Endothelial cell of umbilical vein (primary cell): ENCODE measurements at regions not wholly inside any gene's neighbourhood (a gene's known extent, or its start where the extent isn't known, plus 50 kb on each side); places are given as distances from the start of the nearest gene placed in this dataset.

ENCODE experiments used
- BruUV-seq: library from RNA; stranded (reverse); fragments of 400-500 nt; replicated peaks from 2 replicates; lab custom pipeline; 2021; lab: Mats Ljungman, UMichigan
- CTCF ChIA-PET: fragments of 300-600, 350-600 bp; sonication (Branson Sonifier 250); formaldehyde crosslinking; loops from one replicate; lab custom pipeline; 2021; ENCODE audit warnings: antibody characterized with exemption, inconsistent platforms; lab: Charles Lee
- POLR2A ChIA-PET: fragments of 300-600, 350-600 bp; sonication (Branson Sonifier 250); formaldehyde crosslinking; loops from one replicate; lab custom pipeline; 2021; ENCODE audit warnings: antibody characterized with exemption, inconsistent platforms; lab: Charles Lee
- DNase-seq: peaks from one replicate; pipeline ENCODE4 v3.0.0-alpha.2; 2011; ENCODE audit warnings: low read depth, low spot score
- FAIRE-seq: peaks from 2 replicates; lab custom pipeline; 2011; peaks lifted over from hg19 to GRCh38; lab: Jason Lieb, UNC
- H2AFZ ChIP-seq: 2 replicates; pipeline ENCODE4 v1.6.0; 2012; ENCODE audit warnings: low read depth, low read length, control low read depth, inconsistent platforms
- H3K27ac ChIP-seq: 2 replicates; pipeline ENCODE4 v1.5.1; 2011; ENCODE audit warnings: low read depth, mild to moderate bottlenecking, control low read depth, low read length, moderate library complexity; ENCODE audit not compliant: insufficient read depth
- H3K27me3 ChIP-seq, 2 experiments: 2 replicates each; pipeline versions ENCODE4 v1.6.0 to v1.6.1; 2011; ENCODE audit warnings: low read length in 2 of 2, mixed read lengths in 1 of 2; ENCODE audit not compliant: control insufficient read depth in 2 of 2, insufficient read depth in 2 of 2
- H3K36me3 ChIP-seq, 2 experiments: 2 replicates in 1 of 2; 3 replicates in 1 of 2; pipeline ENCODE4 v1.5.1; 2011; ENCODE audit warnings: low read length in 2 of 2, mild to moderate bottlenecking in 1 of 2, moderate library complexity in 1 of 2; ENCODE audit not compliant: control insufficient read depth in 2 of 2, insufficient read depth in 2 of 2; ENCODE audit errors: extremely low read depth in 1 of 2
- H3K4me1 ChIP-seq: 3 replicates; pipeline ENCODE4 v1.5.1; 2011; ENCODE audit warnings: mild to moderate bottlenecking, low read length; ENCODE audit not compliant: control insufficient read depth, insufficient read depth; ENCODE audit errors: extremely low read depth
- H3K4me2 ChIP-seq: 2 replicates; pipeline ENCODE4 v1.6.1; 2011; ENCODE audit warnings: low read length, control low read depth, mixed read lengths; ENCODE audit not compliant: insufficient read depth
- H3K4me3 ChIP-seq, 3 experiments: fragments of 200-600 bp in 1 of 3; sonication (generic), shearing (Covaris generic) in 1 of 3; replicated peaks in 1 of 3; 2 replicates each; pipeline ENCODE4 v1.5.1; 2011 to 2016; ENCODE audit warnings: control low read depth in 3 of 3, low read length in 3 of 3, mild to moderate bottlenecking in 2 of 3, inconsistent platforms in 1 of 3, low read depth in 1 of 3, moderate library complexity in 1 of 3; ENCODE audit not compliant: insufficient read depth in 1 of 3
- H3K79me2 ChIP-seq: 2 replicates; pipeline ENCODE4 v1.6.0; 2012; ENCODE audit warnings: low read length, inconsistent platforms; ENCODE audit not compliant: control insufficient read depth, insufficient read depth
- H3K9ac ChIP-seq: replicated peaks from 2 replicates; pipeline ENCODE3; 2011; ENCODE audit warnings: low read length, control low read depth; ENCODE audit not compliant: insufficient read depth; ENCODE audit errors: extremely low read depth
- H3K9me1 ChIP-seq: replicated peaks from 3 replicates; pipeline ENCODE4 v1.6.0; 2011; ENCODE audit warnings: mild to moderate bottlenecking, low read length; ENCODE audit not compliant: control insufficient read depth, insufficient read depth; ENCODE audit errors: extremely low read depth
- H3K9me3 ChIP-seq: replicated peaks from 2 replicates; pipeline ENCODE4 v1.5.1; 2012; ENCODE audit warnings: low read length, inconsistent platforms; ENCODE audit not compliant: control insufficient read depth, insufficient read depth
- H4K20me1 ChIP-seq: replicated peaks from 2 replicates; pipeline ENCODE3; 2011; ENCODE audit warnings: mild to moderate bottlenecking, low read length; ENCODE audit not compliant: control insufficient read depth, insufficient read depth; ENCODE audit errors: extremely low read depth
- EZH2 ChIP-seq: IDR thresholded peaks from 2 replicates; pipeline ENCODE4 v1.6.1; 2012; ENCODE audit warnings: borderline replicate concordance, low read depth, mild to moderate bottlenecking, moderate library complexity, low read length, inconsistent platforms; ENCODE audit not compliant: severe bottlenecking
- GATA2 ChIP-seq: IDR thresholded peaks from 2 replicates; pipeline ENCODE4 v1.7.0; 2011; ENCODE audit warnings: low read depth, mild to moderate bottlenecking, moderate library complexity, mixed read lengths, low read length; ENCODE audit not compliant: insufficient read length, insufficient read depth
- MYC ChIP-seq: IDR thresholded peaks from one replicate; pipeline ENCODE4 v1.6.1; 2011; ENCODE audit warnings: mild to moderate bottlenecking, low read depth, low read length
- dilution Hi-C: fragments of 300-500 bp; cut with MboI; formaldehyde crosslinking; loops from one replicate; pipeline ENCODE4 v1.15.0; 2019; ENCODE audit warnings: low sequenced_read_pairs; ENCODE audit not compliant: extremely low pct_ligation_motif_present
- intact Hi-C: fragments of 100-400 bp; cut with micrococcal nuclease; formaldehyde crosslinking; loops from one replicate; pipeline ENCODE4 v1.10.0; 2022
- TF ChIP-seq, protein P1 (sequence below): IDR thresholded peaks from 2 replicates; pipeline ENCODE4 v1.6.1; 2011; ENCODE audit not compliant: insufficient read depth, insufficient read length
- TF ChIP-seq, protein P2 (sequence below), 2 donors: IDR thresholded peaks; 1 replicate in 1 of 2; 2 replicates in 1 of 2; pipeline ENCODE4 v1.5.1; 2011; ENCODE audit warnings: low read length in 2 of 2, mild to moderate bottlenecking in 2 of 2, moderate library complexity in 2 of 2, control low read depth in 1 of 2, inconsistent platforms in 1 of 2, low read depth in 1 of 2; ENCODE audit not compliant: insufficient read depth in 1 of 2; ENCODE audit errors: extremely low read depth in 1 of 2

DNA sequence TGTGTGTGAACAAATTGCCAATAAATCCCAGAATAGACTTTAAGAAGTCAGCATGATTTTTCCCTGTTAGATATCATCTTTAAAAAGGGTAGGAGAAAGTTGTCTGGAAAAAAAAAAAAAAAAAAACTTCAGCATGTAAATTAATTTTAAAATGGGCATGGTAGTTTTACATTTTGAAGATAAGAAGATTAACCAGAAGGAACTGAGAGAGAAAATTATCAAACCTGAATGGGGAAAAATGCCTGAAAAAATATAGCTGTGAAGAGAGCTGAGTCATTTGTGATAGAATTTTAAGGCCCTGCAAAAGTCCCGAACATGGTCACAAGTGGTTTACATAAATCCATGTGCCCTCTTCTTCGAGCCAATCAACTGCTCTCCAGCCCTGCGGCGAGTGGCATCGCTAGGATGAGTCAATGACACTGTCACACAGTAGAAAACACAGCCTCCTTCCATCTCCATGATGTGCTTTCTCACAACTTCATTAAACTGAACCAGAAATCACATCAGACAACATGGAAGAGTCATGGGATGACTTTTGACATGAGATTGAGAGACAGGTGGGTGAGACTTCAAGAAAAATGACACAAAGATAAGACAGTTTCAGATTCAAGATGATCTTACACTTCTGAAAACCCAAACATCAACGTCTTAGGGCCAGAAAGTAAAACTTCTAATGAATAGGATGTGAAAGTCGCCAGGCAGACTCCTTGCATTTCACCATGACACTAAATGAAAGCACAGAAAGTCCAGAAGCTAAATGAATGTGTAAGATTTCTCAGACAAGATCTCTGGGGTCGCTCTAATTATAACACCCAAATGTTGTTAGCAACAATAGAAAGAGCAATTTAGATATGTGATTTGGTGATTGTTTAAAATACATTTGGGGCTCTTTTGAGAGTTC is 273.0 kb upstream of the ID2 start:
- Histone ChIP-seq H2AFZ (no peak overlapping the region), H3K79me2 (no peaks in the 10 kb centered on the region), H3K9me1 (no peaks in the 10 kb centered on the region), H3K4me1 (no peaks in the 10 kb centered on the region), H3K9me3 (peaks cover 3% of the 10 kb centered on the region), H4K20me1 (no peaks in the 10 kb centered on the region), H3K27me3 (no peaks in the 10 kb centered on the region), H3K4me2 (no peak overlapping the region), H3K4me3 (no peak overlapping the region), H3K9ac (no peak overlapping the region), H3K36me3 (no peaks in the 10 kb centered on the region), H3K27ac (no peak overlapping the region)
- dilution Hi-C loops: no loop called here
- no TSS peak for BruUV-seq
- POLR2A ChIA-PET: no interaction called here
- intact Hi-C loops: no loop called here
- TF ChIP-seq, protein P1, sequence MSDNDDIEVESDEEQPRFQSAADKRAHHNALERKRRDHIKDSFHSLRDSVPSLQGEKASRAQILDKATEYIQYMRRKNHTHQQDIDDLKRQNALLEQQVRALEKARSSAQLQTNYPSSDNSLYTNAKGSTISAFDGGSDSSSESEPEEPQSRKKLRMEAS: no peak
- TF ChIP-seq GATA2: no peak
- CTCF ChIA-PET: no interaction called here
- FAIRE-seq (no peak), DNase-seq (no peak)

DNA sequence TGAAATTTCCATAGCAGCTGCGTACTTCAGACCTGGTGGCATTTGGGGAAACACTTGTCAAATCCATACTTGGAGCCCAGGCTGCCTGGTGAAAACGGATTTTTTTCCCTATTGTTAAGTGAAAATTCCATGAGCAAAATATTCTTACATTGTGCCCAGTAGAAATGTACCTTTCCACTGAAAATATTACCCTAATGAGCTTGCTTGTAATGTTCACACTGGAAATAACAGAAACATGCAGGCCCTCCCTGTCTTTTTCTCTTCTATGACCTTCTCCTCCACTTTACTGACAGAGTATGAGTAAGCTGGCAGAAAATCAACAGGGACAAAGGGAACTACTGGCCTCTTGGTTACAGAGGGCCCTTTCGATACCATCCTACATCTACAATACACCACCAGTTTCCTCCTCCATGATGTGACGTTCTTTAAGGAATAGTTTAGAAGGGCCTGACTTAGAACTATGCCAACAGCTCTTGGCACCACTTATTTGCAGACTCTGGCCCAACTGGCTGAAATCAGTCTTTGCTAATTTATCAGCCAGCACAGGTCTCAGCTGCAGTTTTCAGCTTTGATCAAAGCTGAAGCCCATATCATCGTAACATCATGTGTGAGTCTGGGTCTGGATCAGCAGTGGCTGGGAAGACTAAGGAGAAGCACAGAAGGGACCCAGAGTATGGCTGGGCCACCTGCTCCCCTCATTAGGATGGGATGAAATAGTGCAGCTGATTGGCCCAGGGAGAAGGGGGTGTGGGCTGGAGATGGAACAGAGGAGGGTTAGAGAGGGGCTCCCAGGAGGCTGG is 272.2 kb upstream of the ID2 start:
- Histone ChIP-seq H3K4me1 (no peaks in the 10 kb centered on the region), H3K79me2 (no peaks in the 10 kb centered on the region), H2AFZ (no peak overlapping the region), H3K27me3 (no peaks in the 10 kb centered on the region), H3K36me3 (no peaks in the 10 kb centered on the region), H3K9ac (no peak overlapping the region), H3K9me1 (no peaks in the 10 kb centered on the region), H3K27ac (no peak overlapping the region), H3K9me3 (peaks cover 1% of the 10 kb centered on the region), H3K4me2 (no peak overlapping the region), H3K4me3 (no peak overlapping the region), H4K20me1 (no peaks in the 10 kb centered on the region)
- FAIRE-seq (no peak), DNase-seq (no peak)
- no TSS peak for BruUV-seq
- POLR2A ChIA-PET: no interaction called here
- TF ChIP-seq EZH2: no peak
- TF ChIP-seq, protein P2, sequence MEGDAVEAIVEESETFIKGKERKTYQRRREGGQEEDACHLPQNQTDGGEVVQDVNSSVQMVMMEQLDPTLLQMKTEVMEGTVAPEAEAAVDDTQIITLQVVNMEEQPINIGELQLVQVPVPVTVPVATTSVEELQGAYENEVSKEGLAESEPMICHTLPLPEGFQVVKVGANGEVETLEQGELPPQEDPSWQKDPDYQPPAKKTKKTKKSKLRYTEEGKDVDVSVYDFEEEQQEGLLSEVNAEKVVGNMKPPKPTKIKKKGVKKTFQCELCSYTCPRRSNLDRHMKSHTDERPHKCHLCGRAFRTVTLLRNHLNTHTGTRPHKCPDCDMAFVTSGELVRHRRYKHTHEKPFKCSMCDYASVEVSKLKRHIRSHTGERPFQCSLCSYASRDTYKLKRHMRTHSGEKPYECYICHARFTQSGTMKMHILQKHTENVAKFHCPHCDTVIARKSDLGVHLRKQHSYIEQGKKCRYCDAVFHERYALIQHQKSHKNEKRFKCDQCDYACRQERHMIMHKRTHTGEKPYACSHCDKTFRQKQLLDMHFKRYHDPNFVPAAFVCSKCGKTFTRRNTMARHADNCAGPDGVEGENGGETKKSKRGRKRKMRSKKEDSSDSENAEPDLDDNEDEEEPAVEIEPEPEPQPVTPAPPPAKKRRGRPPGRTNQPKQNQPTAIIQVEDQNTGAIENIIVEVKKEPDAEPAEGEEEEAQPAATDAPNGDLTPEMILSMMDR (IDR thresholded peaks at IDR 0.05; ENCODE audit: extremely low read depth in 1 of 2, insufficient read depth in 1 of 2, low read depth in 1 of 2, low read length in 2 of 2): no peak
- TF ChIP-seq, protein P1: no peak
- no peak for TF ChIP-seq MYC
- intact Hi-C loops (no loop called here), dilution Hi-C loops (no loop called here)
- CTCF ChIA-PET: no interaction called here
